ENCODE measurements at regions not wholly inside any gene's neighbourhood (a gene's known extent, or its start where the extent isn't known, plus 50 kb on each side); places are given as distances from the start of the nearest gene placed in this dataset.

GRCh38 chr3:127456471-127457093, 134.0 kb downstream of the TPRA1 start:
- no peak for TF ChIP-seq CTCF (IDR thresholded peaks at IDR 0.05)
- no peak for TF ChIP-seq POLR2A (IDR thresholded peaks at IDR 0.05)
- TF ChIP-seq EP300 (IDR thresholded peaks at IDR 0.05), result no peak

All from ovary (tissue), 3 donors.